ENCODE measurements at regions not wholly inside any gene's neighbourhood (a gene's known extent, or its start where the extent isn't known, plus 50 kb on each side); places are given as distances from the start of the nearest gene placed in this dataset.

DNA sequence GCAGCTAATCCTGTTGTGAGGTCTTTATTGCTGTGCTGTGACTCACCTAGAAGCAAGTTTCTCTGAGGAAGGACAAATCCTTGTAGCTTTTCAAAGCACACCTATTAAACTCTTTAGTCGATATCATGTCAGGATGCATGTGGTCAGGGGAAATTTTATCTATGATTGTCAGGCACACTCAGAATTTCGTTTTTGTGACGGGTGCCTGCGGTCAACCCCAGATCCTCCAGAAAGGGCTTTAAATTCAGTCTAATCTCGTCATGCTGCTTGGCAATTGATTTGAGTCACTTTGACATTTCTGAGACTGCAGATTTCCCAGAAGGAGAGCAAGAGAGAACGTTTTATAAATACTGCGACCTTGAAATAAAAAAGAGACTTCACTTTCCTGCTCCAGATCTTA is 316.9 kb downstream of the FGF9 start:
- Histone ChIP-seq H3K27me3 (ENCODE audit: control insufficient read depth in 2 of 2, insufficient read depth in 2 of 2, low read length in 2 of 2) (0 out of 5 replicates have a peak, but pooled peaks cover 0 to 5% of the 10 kb centered on the region in 2 experiments), H3K4me3 (no peak overlapping the region), H3K9ac (ENCODE audit: insufficient read depth in 1 of 2, low read depth in 2 of 2, low read length in 2 of 2) (no peak overlapping the region), H4K20me1 (replicated peaks; ENCODE audit: control insufficient read depth, insufficient read depth, low read length) (no peaks in the 10 kb centered on the region), H3K27ac (ENCODE audit: extremely low read depth, low read depth, low read length) (no peak overlapping the region), H3K9me1 (ENCODE audit: control insufficient read depth, insufficient read depth, low read length) (no peaks in the 10 kb centered on the region), H3K4me1 (replicated peaks in 1 of 2; ENCODE audit: control insufficient read depth in 2 of 2, insufficient read depth in 2 of 2, low read length in 2 of 2) (no peaks in the 10 kb centered on the region; a peak in 2 of 5 replicates), H3K4me2 (ENCODE audit: insufficient read depth, low read length) (no peak overlapping the region), H3K9me3 (replicated peaks; ENCODE audit: control insufficient read depth, insufficient read depth, low read depth, low read length) (no peaks in the 10 kb centered on the region), H3K79me2 (ENCODE audit: control insufficient read depth, insufficient read depth, low read length) (no peaks in the 10 kb centered on the region), H3K36me3 (ENCODE audit: control insufficient read depth, insufficient read depth, low read length) (no peaks in the 10 kb centered on the region), H2AFZ (ENCODE audit: low read depth, low read length) (no peak overlapping the region)
- ChIA-PET CTCF (ENCODE audit: low intra/inter-chr PET ratio) (no interaction called here), POLR2A (interaction anchor here (0.9 kb wide), 2 partner anchors 9 to 1046 kb away, joined by 3 read pairs; no protein-coding TSS in a partner anchor)
- intact Hi-C loops (cut with micrococcal nuclease): no loop called here
- ATAC-seq: no peak; the same call in 2 of the 3 replicates
- DNase-seq (ENCODE audit: extremely low read depth in 1 of 4, low spot score in 3 of 4): peak; percentile 8 to 49 (median 15)
- in situ Hi-C loops (cut with MboI): no loop called here
- FAIRE-seq: peak; percentile 48
- WGBS (ENCODE audit: insufficient coverage, low coverage, missing lambda C conversion rate): 0% methylated on average over 6 of the region's 7 CpGs
- no TSS peak for BruUV-seq (replicated peaks)
- TF ChIP-seq FOXA3 (CRISPR knock-in tag; conservative IDR thresholded peaks at IDR 0.05 in 1 of 2, IDR thresholded peaks at IDR 0.05 in 1 of 2) (no peak), SPI1 (IDR thresholded peaks at IDR 0.05; ENCODE audit: borderline replicate concordance, low read depth, low read length) (no peak), STAT5B (CRISPR knock-in tag; IDR thresholded peaks at IDR 0.05) (no peak), ARHGAP35 (IDR thresholded peaks at IDR 0.05; ENCODE audit: partially characterized antibody) (no peak), TRIM24 (IDR thresholded peaks at IDR 0.05) (peak in 1 of 2 experiments; percentile 59; a peak in 1 of 4 replicates), ETV1 (tag; conservative IDR thresholded peaks at IDR 0.05; ENCODE audit: low read depth) (peak; percentile 64), POLR3G (IDR thresholded peaks at IDR 0.05; ENCODE audit: extremely low read depth, insufficient read length, insufficient replicate concordance) (no peak), ZNF507 (tag; conservative IDR thresholded peaks at IDR 0.05) (no peak), RBM17 (IDR thresholded peaks at IDR 0.05; ENCODE audit: borderline replicate concordance, low read depth, low read length) (no peak), NCOA1 (IDR thresholded peaks at IDR 0.05; ENCODE audit: low read depth) (0 out of 2 replicates have a peak, but pooled peaks have one; percentile 51), CCAR2 (IDR thresholded peaks at IDR 0.05; ENCODE audit: low read depth, low read length) (no peak), BRD9 (IDR thresholded peaks at IDR 0.05; ENCODE audit: low read depth, partially characterized antibody) (no peak)
- TF ChIP-seq, protein P1, sequence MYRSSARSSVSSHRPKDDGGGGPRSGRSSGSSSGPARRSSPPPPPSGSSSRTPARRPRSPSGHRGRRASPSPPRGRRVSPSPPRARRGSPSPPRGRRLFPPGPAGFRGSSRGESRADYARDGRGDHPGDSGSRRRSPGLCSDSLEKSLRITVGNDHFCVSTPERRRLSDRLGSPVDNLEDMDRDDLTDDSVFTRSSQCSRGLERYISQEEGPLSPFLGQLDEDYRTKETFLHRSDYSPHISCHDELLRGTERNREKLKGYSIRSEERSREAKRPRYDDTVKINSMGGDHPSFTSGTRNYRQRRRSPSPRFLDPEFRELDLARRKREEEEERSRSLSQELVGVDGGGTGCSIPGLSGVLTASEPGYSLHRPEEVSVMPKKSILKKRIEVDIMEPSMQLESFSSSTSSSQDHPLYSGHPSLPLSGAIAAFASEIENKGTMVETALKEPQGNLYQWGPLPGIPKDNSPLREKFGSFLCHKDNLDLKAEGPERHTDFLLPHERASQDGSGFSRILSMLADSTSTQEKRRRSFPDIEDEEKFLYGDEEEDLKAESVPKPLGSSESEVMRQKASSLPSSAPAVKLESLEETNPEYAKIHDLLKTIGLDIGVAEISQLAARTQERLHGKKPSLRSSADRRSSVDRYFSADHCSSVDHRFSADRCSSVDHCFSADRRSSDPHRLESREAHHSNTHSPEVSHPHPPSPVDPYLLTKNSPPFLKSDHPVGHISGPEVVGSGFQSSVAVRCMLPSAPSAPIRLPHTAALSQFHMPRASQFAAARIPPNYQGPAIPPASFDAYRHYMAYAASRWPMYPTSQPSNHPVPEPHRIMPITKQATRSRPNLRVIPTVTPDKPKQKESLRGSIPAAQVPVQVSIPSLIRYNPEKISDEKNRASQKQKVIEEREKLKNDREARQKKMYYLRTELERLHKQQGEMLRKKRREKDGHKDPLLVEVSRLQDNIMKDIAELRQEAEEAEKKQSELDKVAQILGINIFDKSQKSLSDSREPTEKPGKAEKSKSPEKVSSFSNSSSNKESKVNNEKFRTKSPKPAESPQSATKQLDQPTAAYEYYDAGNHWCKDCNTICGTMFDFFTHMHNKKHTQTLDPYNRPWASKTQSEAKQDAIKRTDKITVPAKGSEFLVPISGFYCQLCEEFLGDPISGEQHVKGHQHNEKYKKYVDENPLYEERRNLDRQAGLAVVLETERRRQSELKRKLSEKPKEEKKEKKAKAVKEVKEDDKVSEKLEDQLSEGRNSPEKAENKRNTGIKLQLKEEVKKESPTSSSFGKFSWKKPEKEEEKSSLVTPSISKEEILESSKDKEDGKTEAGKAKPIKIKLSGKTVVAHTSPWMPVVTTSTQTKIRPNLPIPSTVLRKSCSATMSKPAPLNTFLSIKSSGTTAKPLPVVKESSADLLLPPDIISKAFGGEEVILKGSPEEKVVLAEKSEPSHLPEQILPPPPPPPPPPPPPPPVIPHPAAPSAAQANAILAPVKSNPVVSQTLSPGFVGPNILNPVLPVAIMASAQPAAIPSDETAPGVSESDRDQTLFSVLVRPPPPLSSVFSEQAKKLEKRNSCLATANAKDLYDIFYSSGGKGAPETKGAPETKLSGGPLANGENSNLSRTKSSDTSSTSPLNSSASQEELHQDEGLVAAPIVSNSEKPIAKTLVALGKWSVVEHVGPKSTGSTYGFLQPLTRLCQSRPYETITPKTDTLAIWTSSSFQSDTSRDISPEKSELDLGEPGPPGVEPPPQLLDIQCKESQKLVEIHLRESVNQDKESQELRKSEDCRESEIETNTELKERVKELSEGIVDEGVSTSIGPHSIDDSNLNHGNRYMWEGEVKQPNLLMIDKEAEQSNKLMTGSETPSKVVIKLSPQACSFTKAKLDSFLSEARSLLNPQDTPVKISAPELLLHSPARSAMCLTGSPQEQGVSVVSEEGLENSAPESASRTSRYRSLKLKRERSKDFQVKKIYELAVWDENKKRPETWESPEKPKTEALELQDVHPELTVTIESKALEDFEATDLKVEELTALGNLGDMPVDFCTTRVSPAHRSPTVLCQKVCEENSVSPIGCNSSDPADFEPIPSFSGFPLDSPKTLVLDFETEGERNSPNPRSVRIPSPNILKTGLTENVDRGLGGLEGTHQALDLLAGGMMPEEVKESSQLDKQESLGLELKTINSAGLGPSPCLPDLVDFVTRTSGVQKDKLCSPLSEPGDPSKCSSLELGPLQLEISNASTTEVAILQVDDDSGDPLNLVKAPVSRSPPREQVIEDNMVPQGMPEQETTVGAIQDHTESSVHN (IDR thresholded peaks at IDR 0.05; ENCODE audit: borderline replicate concordance in 1 of 2, low read depth in 1 of 2): no peak
- TF ChIP-seq, protein P2, sequence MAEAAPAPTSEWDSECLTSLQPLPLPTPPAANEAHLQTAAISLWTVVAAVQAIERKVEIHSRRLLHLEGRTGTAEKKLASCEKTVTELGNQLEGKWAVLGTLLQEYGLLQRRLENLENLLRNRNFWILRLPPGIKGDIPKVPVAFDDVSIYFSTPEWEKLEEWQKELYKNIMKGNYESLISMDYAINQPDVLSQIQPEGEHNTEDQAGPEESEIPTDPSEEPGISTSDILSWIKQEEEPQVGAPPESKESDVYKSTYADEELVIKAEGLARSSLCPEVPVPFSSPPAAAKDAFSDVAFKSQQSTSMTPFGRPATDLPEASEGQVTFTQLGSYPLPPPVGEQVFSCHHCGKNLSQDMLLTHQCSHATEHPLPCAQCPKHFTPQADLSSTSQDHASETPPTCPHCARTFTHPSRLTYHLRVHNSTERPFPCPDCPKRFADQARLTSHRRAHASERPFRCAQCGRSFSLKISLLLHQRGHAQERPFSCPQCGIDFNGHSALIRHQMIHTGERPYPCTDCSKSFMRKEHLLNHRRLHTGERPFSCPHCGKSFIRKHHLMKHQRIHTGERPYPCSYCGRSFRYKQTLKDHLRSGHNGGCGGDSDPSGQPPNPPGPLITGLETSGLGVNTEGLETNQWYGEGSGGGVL (CRISPR knock-in tag; IDR thresholded peaks at IDR 0.05): no peak
